ENCODE measurements at regions not wholly inside any gene's neighbourhood (a gene's known extent, or its start where the extent isn't known, plus 50 kb on each side); places are given as distances from the start of the nearest gene placed in this dataset.

DNA sequence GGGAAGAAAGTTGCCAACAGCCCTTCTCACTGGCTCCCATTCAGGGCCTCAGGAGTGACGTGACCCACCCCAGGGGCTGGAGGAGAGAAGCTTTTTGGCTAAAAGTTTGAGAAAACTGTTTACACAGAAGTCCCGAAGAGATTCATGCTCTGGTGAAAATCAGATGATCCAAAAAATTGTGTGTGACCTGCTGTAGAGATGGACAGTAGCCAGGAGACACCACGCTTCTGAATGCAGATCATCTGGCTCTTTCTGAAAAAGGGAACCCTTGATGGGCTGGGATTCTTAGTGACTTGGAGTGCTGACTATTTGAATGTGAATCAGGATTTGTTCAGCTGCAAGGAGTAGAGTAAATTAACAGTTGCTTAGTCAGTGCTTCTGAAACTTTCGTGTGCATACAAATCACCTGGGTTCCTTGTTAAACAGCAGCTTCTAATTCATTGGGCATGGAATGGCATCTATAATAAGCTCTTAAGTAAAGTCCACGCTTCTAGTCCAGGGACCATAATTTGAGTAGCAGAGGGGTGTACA lies 265.1 kb downstream of the PREX1 start:
- H3K4me3 ChIP-seq (ENCODE audit: low read depth, low read length): no peak overlapping the region
- no peak for DNase-seq (ENCODE audit: low read depth, low spot score)
- POLR2A ChIA-PET: no interaction called here
- TF ChIP-seq CTCF (IDR thresholded peaks at IDR 0.05; ENCODE audit: insufficient read depth, low read length, missing control alignments): no peak
- CTCF ChIA-PET: no interaction called here

DNA sequence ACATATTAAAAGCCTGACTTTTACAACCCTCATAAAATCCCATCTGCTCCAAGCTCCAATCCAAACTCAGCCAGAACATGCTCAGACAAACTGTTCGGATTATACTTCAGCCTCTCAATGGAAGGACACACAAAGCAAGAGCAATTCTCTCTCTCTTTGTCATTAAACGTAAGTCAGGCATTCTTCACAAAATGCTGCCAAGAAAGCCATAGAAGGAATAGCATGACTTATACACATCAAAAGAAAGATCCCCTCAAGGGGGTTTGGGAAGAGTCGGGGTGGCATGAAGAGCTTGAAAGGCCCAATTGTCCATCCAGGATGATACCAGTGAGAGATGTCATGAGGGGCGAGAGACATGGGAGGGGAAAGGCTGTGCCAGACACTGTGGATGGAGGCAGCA lies 268.9 kb downstream of the PREX1 start:
- no peak for TF ChIP-seq CTCF (IDR thresholded peaks at IDR 0.05; ENCODE audit: insufficient read depth, low read length, missing control alignments)
- no peak overlapping the region for H3K4me3 ChIP-seq (ENCODE audit: low read depth, low read length)
- no peak for DNase-seq (ENCODE audit: low read depth, low spot score)
- CTCF ChIA-PET: no interaction called here
- POLR2A ChIA-PET: no interaction called here

DNA sequence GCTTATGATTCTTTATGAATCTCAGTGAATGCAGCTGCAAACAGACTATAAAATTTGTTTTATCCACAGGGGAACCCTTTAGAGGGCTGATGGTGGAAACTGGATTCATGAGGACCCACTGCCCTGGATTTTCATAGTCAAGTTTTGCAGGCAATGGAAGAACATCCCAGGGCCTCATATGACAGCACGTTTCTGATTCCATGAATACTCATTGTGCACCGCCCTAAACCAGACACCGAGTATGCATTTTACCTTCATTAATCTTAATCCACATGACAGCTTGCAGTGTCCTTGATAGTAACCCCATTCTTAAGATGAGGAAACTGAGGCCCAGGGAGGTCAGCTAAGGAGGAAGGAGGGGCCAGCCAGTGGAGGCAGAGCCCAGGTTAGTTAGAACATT lies 270.4 kb downstream of the PREX1 start:
- no peak for DNase-seq (ENCODE audit: low read depth, low spot score)
- ChIA-PET CTCF (interaction anchor here (0.6 kb wide), 1 partner anchor 865 kb away, joined by 3 read pairs; no protein-coding TSS in a partner anchor), POLR2A (no interaction called here)
- no peak for TF ChIP-seq CTCF (IDR thresholded peaks at IDR 0.05; ENCODE audit: insufficient read depth, low read length, missing control alignments)
- no peak overlapping the region for H3K4me3 ChIP-seq (ENCODE audit: low read depth, low read length)

DNA sequence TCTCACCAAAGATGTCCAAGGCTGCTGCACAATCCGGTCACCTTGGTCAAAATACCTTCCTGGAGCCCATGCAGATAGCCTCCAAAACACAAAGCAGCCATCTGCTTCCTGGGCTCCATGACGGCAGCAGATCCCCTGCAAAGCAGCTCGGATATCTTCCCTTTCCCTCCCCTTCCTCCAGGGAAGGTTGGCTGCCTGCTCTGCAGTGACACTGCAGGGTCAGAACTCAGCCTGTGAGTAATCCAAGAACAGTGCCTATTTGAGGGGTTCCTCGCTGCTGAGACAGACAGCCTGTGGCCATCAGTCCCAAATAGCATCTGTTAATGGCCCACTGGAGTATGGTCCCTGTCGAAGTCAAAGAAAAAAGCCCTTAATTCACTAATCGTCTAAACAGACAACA lies 270.8 kb downstream of the PREX1 start:
- POLR2A ChIA-PET: no interaction called here

DNA sequence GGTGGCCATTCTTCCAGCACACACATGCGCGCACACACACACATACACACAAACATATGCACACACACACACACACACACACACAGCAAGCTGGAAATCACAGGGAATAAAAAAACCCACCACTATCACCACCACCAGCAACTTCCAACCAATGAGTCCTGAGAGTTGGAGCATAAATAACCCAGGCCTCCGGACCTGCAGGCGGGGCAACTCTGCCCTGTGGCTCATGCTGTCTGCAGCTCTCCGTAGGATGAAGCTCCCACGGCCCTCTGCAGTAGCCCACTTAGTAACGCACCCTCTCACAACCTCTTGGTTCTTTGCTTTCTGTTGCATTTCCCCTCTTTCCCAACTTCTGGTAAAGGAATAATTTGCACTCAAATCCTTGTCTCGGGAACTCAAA lies 275.2 kb downstream of the PREX1 start:
- CTCF ChIA-PET: no interaction called here
- TF ChIP-seq CTCF (IDR thresholded peaks at IDR 0.05; ENCODE audit: insufficient read depth, low read length, missing control alignments): no peak
- POLR2A ChIA-PET: no interaction called here
- no peak overlapping the region for H3K4me3 ChIP-seq (ENCODE audit: low read depth, low read length)
- no peak for DNase-seq (ENCODE audit: low read depth, low spot score)

More for the DNA sequence above, 270.8 kb downstream of the PREX1 start:
- H3K4me3 ChIP-seq (ENCODE audit: low read depth, low read length): no peak overlapping the region
- no peak for TF ChIP-seq CTCF (IDR thresholded peaks at IDR 0.05; ENCODE audit: insufficient read depth, low read length, missing control alignments)
- no peak for DNase-seq (ENCODE audit: low read depth, low spot score)
- CTCF ChIA-PET: interaction anchor here (0.6 kb wide), 1 partner anchor 866 kb away, joined by 3 read pairs; no protein-coding TSS in a partner anchor

DNA sequence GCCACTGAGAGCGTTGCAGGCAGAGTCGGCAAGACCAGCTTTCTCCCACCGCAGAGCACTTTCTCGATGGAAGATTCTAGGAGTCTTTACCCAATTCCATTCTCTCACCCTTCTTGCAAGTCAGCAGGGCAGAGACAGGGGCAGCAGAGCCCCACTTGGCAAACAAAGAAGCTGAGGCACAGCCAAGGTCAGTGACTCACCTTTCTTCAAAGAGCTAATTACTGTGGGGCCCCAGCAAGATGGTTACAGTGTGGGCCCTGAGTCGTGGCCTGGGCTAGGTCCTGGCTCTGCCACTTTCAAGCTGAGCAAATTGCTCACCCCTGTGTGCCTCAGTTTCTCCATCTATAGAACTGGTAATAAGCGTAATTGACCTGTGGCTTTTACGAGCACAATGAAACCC lies 277.0 kb downstream of the PREX1 start:
- no peak for TF ChIP-seq CTCF (IDR thresholded peaks at IDR 0.05; ENCODE audit: insufficient read depth, low read length, missing control alignments)
- no peak for DNase-seq (ENCODE audit: low read depth, low spot score)
- ChIA-PET POLR2A (no interaction called here), CTCF (no interaction called here)
- no peak overlapping the region for H3K4me3 ChIP-seq (ENCODE audit: low read depth, low read length)

All from AG04449 (cell line).